GM12874 (cell line): ENCODE measurements at regions not wholly inside any gene's neighbourhood (a gene's known extent, or its start where the extent isn't known, plus 50 kb on each side); places are given as distances from the start of the nearest gene placed in this dataset.

Source experiments
- CTCF ChIP-seq: IDR thresholded peaks from 2 replicates; pipeline ENCODE4 v1.5.1; 2011; ENCODE audit warnings: low read depth, mild to moderate bottlenecking, control low read depth, low read length, moderate library complexity; ENCODE audit not compliant: insufficient read depth

GRCh38 chr6:56756219-56756789 lies 113.6 kb upstream of the DST start:
- no peak for TF ChIP-seq CTCF

GRCh38 chr6:56755040-56755439 lies 112.4 kb upstream of the DST start:
- TF ChIP-seq CTCF: no peak

GRCh38 chr6:56753811-56754210 lies 111.1 kb upstream of the DST start:
- no peak for TF ChIP-seq CTCF

GRCh38 chr6:56752534-56752933 lies 109.8 kb upstream of the DST start:
- TF ChIP-seq CTCF: no peak

GRCh38 chr6:56752009-56752408 lies 109.3 kb upstream of the DST start:
- TF ChIP-seq CTCF: no peak

GRCh38 chr6:56751604-56752003 lies 108.9 kb upstream of the DST start:
- no peak for TF ChIP-seq CTCF

- no peak for TF ChIP-seq CTCF
Observed at GRCh38 chr6:56750686-56751085, 108.0 kb upstream of the DST start.
